Astrocyte (in vitro differentiated cells and primary cell): ENCODE measurements at regions not wholly inside any gene's neighbourhood (a gene's known extent, or its start where the extent isn't known, plus 50 kb on each side); places are given as distances from the start of the nearest gene placed in this dataset.

Experiments used
- DNase-seq: peaks from one replicate; pipeline ENCODE4 v3.0.0-alpha.2; 2010; ENCODE audit warnings: low read depth
- FAIRE-seq: peaks from 2 replicates; lab custom pipeline; 2011; peaks lifted over from hg19 to GRCh38; lab: Jason Lieb, UNC
- H2AFZ ChIP-seq: 2 replicates; pipeline ENCODE4 v1.6.0; 2012; ENCODE audit warnings: low read depth, low read length, inconsistent platforms
- H3K27ac ChIP-seq: 2 replicates; pipeline ENCODE4 v1.5.1; 2011; ENCODE audit warnings: low read depth, low read length, inconsistent platforms
- H3K27me3 ChIP-seq: 2 replicates; pipeline ENCODE4 v1.6.0; 2011; ENCODE audit warnings: low read length, inconsistent platforms; ENCODE audit not compliant: insufficient read depth
- H3K36me3 ChIP-seq: 2 replicates; pipeline ENCODE4 v1.5.1; 2011; ENCODE audit warnings: low read length, inconsistent platforms; ENCODE audit not compliant: insufficient read depth
- H3K4me1 ChIP-seq: 2 replicates; pipeline ENCODE4 v1.5.1; 2011; ENCODE audit warnings: low read length, inconsistent platforms; ENCODE audit not compliant: insufficient read depth
- H3K4me2 ChIP-seq: 2 replicates; pipeline ENCODE4 v1.6.0; 2012; ENCODE audit warnings: low read length, inconsistent platforms
- H3K4me3 ChIP-seq: 2 replicates; pipeline ENCODE4 v1.5.1; 2011; ENCODE audit warnings: low read depth, mild to moderate bottlenecking, low read length, inconsistent platforms; ENCODE audit not compliant: insufficient read depth
- H3K79me2 ChIP-seq: 2 replicates; pipeline ENCODE4 v1.6.0; 2012; ENCODE audit warnings: mild to moderate bottlenecking, low read length, inconsistent platforms; ENCODE audit not compliant: insufficient read depth
- H3K9ac ChIP-seq: 2 replicates; pipeline ENCODE4 v1.6.0; 2012; ENCODE audit warnings: mild to moderate bottlenecking, low read length, inconsistent platforms
- H3K9me3 ChIP-seq: 2 replicates; pipeline ENCODE4 v1.5.1; 2012; ENCODE audit warnings: low read depth, mild to moderate bottlenecking, low read length, inconsistent platforms; ENCODE audit not compliant: insufficient read depth
- H4K20me1 ChIP-seq: 2 replicates; pipeline ENCODE4 v1.6.0; 2012; ENCODE audit warnings: low read length, inconsistent platforms; ENCODE audit not compliant: insufficient read depth
- H3K27ac Mint-ChIP-seq: one replicate; pipeline ENCODE4 v1.8.0; 2021; ENCODE audit warnings: mild to moderate bottlenecking, mixed read lengths; ENCODE audit not compliant: unreplicated experiment
- H3K27me3 Mint-ChIP-seq: one replicate; pipeline ENCODE4 v1.8.0; 2021; ENCODE audit warnings: low read depth, mixed read lengths; ENCODE audit not compliant: unreplicated experiment
- H3K36me3 Mint-ChIP-seq: one replicate; pipeline ENCODE4 v1.8.0; 2021; ENCODE audit warnings: low read depth, mixed read lengths; ENCODE audit not compliant: unreplicated experiment
- H3K4me1 Mint-ChIP-seq: one replicate; pipeline ENCODE4 v1.8.0; 2021; ENCODE audit warnings: low read depth, mixed read lengths; ENCODE audit not compliant: unreplicated experiment
- H3K4me3 Mint-ChIP-seq: one replicate; pipeline ENCODE4 v1.8.0; 2021; ENCODE audit warnings: mild to moderate bottlenecking, moderate library complexity, mixed read lengths; ENCODE audit not compliant: unreplicated experiment
- H3K9me3 Mint-ChIP-seq: one replicate; pipeline ENCODE4 v1.8.0; 2021; ENCODE audit warnings: mild to moderate bottlenecking, mixed read lengths; ENCODE audit not compliant: unreplicated experiment
- CTCF ChIP-seq: IDR thresholded peaks from 2 replicates; pipeline ENCODE4 v1.5.1; 2011; ENCODE audit warnings: low read depth, mild to moderate bottlenecking, inconsistent platforms, low read length, moderate library complexity; ENCODE audit not compliant: insufficient read depth
- EZH2 ChIP-seq: IDR thresholded peaks from 2 replicates; pipeline ENCODE4 v1.6.1; 2012; ENCODE audit warnings: mild to moderate bottlenecking, low read length, inconsistent platforms; ENCODE audit not compliant: insufficient read depth

- H3K4me3 ChIP-seq = no peak overlapping the region
- no peaks in the 10 kb centered on the region for H3K4me1 ChIP-seq
- TF ChIP-seq CTCF (no peak), EZH2 (no peak)
- no peaks in the 10 kb centered on the region for H3K4me1 Mint-ChIP-seq
- peaks cover 2% of the 10 kb centered on the region for H3K9me3 Mint-ChIP-seq
- no peaks in the 10 kb centered on the region for H3K27me3 ChIP-seq
- no peak overlapping the region for H3K27ac ChIP-seq
- H2AFZ ChIP-seq = no peak overlapping the region
- no peaks in the 10 kb centered on the region for H4K20me1 ChIP-seq
- FAIRE-seq = no peak
- H3K27me3 Mint-ChIP-seq = peaks cover 2% of the 10 kb centered on the region
- no peak overlapping the region for H3K4me3 Mint-ChIP-seq
- DNase-seq = no peak
- no peaks in the 10 kb centered on the region for H3K36me3 ChIP-seq
- no peaks in the 10 kb centered on the region for H3K79me2 ChIP-seq
- H3K27ac Mint-ChIP-seq = no peak overlapping the region
- no peaks in the 10 kb centered on the region for H3K36me3 Mint-ChIP-seq
- H3K9ac ChIP-seq = no peak overlapping the region
- no peak overlapping the region for H3K4me2 ChIP-seq
- H3K9me3 ChIP-seq = peaks cover 8% of the 10 kb centered on the region
Observed at GRCh38 chr1:5802606-5803005, 189.6 kb downstream of the NPHP4 start.

GRCh38 chr1:5798904-5799303, 193.3 kb downstream of the NPHP4 start:
- Histone ChIP-seq H3K79me2 (no peaks in the 10 kb centered on the region), H3K27ac (no peak overlapping the region), H3K4me3 (no peak overlapping the region), H3K4me1 (no peaks in the 10 kb centered on the region), H3K4me2 (no peak overlapping the region), H3K9ac (no peak overlapping the region), H2AFZ (no peak overlapping the region), H3K27me3 (no peaks in the 10 kb centered on the region), H3K36me3 (no peaks in the 10 kb centered on the region), H4K20me1 (no peaks in the 10 kb centered on the region), H3K9me3 (peaks cover 12% of the 10 kb centered on the region)
- Mint-ChIP-seq H3K9me3 (peaks cover 4% of the 10 kb centered on the region), H3K27ac (no peak overlapping the region), H3K36me3 (no peaks in the 10 kb centered on the region), H3K4me1 (no peaks in the 10 kb centered on the region), H3K4me3 (no peak overlapping the region), H3K27me3 (peaks cover 7% of the 10 kb centered on the region)
- TF ChIP-seq CTCF = no peak
- FAIRE-seq = no peak
- no peak for DNase-seq

GRCh38 chr1:5798151-5798730, 194.0 kb downstream of the NPHP4 start:
- Histone ChIP-seq H3K27me3 (no peaks in the 10 kb centered on the region), H3K9me3 (peaks cover 12% of the 10 kb centered on the region), H3K4me3 (no peak overlapping the region), H3K4me1 (no peaks in the 10 kb centered on the region), H3K4me2 (no peak overlapping the region), H2AFZ (no peak overlapping the region), H3K79me2 (no peaks in the 10 kb centered on the region), H3K27ac (no peak overlapping the region), H4K20me1 (no peaks in the 10 kb centered on the region), H3K36me3 (no peaks in the 10 kb centered on the region), H3K9ac (no peak overlapping the region)
- Mint-ChIP-seq H3K9me3 (peaks cover 5% of the 10 kb centered on the region), H3K4me3 (no peak overlapping the region), H3K27me3 (peaks cover 12% of the 10 kb centered on the region), H3K27ac (no peak overlapping the region), H3K4me1 (no peaks in the 10 kb centered on the region), H3K36me3 (no peaks in the 10 kb centered on the region)
- FAIRE-seq (no peak), DNase-seq (no peak)
- TF ChIP-seq EZH2 = no peak
- TF ChIP-seq CTCF = no peak
